ENCODE measurements at regions not wholly inside any gene's neighbourhood (a gene's known extent, or its start where the extent isn't known, plus 50 kb on each side); places are given as distances from the start of the nearest gene placed in this dataset.

DNA sequence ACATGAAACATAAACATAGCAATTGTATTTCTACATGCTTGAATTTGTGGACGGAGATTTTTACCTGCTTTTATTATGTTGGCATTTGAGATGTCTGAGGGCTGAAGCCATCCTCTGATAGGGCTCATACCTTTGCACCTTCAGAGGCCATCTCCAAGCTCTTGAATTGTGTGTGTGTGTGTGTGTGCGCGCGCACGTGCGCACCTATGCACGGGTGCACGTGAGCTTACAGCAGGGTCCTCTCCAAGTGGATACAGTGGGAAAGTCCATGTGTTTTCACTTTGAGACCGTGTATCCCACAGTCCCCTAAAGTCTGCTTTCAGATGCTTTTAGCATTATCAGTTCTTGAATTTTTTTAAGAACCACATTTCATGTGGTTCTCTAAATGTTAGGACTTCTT lies 178.6 kb downstream of the RAB11FIP2 start:
- no peak for DNase-seq (ENCODE audit: low spot score)

DNA sequence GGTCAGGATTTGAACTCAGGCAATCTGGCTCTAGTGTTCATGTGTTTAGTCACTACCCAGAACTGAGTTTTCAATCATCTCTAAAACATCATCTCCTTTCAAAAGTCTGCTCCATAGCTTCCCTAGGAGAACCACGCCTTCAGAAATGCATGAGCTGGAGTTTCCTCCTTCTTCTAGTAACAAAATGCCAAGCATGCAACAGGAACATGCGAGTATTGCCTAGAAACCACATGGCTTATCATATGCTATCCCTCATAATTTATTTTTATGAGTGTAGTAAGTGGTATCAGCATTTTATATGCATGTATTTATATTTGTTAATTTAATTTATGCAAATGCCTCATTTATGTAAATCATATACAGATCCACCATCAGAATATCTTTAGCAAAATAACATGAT lies 170.9 kb downstream of the RAB11FIP2 start:
- no peak for DNase-seq (ENCODE audit: low spot score)

DNA sequence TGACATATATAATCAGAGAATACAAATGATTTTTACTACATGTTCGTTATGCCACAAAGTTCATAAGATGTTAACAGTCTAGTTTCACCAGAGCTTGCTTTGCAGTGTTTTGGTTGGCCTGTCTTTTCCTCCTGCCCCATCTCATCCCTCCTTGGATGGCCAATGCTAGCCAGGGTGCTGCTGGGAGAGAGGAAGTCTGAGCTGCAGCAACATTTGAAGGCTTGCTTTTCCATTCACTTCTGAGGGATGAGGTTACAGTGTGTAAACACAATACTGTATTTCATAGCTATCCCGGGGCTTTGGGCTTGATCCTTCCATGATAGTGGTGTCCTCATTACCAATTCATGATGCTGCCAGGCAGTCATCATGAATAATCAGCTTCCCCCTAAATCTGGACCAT lies 170.5 kb downstream of the RAB11FIP2 start:
- no peak for DNase-seq (ENCODE audit: low spot score)

DNA sequence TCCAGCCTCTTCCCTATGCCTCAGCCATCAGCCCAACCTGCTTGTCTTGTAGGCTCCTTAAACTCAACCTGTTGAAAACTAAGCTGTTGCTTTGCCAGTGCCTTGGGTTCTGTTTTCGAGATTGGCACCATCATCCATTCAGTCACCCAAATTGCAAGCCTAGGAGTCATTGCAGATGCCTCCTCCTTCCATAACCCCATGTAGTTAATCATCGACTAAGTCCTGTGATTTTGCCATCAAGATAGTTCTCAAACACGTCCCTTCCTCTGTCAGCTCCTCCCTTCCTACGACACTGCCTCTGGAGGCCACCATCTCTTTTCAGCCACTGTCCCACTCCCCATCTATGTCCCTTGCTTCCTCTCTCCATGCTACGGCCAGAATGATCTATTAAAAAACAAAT lies 168.1 kb downstream of the RAB11FIP2 start:
- DNase-seq (ENCODE audit: low spot score): no peak

DNA sequence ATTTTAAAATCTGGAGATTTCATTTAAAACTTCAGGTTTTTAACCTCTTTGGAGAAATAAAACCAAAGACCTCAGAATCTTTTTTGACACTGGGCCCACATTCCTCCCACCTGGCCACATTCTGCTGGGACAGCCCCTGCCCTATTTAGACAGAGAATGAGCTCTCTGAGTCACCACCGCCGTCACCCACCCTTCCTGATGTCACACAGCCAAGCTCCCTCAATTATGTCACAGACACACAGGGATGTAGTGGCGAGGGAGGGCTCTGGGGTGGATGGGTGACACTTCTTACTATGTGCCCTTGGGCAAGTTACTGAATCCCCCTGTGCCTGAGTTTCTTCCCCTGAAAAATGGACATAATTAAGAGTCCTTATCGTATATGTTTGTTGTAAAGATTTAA lies 162.6 kb downstream of the RAB11FIP2 start:
- DNase-seq (ENCODE audit: low spot score): no peak

DNA sequence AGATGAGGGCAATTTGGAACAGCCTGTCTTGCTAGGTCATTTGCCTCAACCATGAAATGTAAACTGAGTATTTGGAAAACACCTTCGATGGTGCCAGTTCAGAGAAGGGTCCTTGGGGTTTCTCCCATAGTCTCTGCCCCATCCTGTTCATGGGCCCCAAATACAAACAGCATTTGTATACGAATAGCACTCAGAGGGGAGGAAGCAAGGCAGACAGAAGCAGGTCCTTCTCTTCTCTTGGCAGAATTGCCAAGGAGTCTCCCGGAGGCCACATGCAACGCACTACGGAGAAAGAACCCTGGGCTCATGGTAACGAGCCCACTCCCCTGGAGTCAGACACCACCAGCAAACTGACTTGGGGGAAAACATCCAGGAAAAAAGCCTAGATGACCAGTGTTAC lies 162.1 kb downstream of the RAB11FIP2 start:
- DNase-seq (ENCODE audit: low spot score): no peak

DNA sequence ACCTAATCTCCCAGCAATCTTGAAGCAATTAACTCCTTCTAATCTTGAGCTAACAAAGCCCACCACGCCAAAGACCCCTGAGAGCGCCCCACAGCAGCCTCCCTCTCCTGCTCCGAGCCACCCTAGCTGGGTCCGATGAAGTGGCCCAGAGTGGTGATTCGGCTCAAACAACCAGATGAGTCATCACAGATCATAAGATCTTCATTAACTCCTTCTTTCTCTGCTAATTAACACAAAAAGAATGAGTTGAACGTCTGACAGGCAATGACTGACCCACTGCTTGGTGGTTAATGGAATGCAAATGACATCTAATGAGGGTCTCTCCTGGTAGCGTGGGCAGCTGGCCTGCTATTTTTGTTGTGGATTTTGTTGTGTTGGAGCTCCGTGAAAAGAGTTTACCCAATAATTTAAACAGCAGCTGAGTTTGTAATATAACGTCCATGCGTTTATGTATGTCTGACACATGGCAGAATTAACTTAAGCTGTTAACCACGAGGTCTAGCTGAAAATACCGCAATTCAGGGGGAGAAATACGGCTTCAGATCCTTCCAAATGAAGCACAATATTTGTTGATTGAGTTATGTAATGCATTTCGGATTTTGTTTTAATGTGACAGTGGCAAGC lies 161.4 kb downstream of the RAB11FIP2 start:
- no peak for DNase-seq (ENCODE audit: low spot score)

DNA sequence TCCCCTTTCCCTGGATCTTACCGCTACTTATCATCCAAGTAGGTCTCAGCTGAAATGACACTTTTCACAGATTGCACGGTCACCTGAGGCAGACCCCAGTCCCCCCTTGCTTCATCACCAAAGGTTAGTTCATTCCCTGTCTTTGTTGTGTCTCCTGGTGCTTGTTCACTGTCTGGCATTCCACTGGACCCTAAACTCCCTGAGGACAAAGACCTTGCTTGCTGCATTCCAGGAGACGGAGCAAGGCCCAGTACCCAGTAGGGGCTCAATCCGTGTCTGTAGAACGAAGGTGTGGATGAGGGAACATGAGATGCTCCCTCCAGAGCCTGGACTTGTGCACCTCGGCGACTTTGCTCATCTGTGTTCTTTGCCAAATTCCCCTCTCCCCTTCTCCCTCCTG lies 160.0 kb downstream of the RAB11FIP2 start:
- no peak for DNase-seq (ENCODE audit: low spot score)

DNA sequence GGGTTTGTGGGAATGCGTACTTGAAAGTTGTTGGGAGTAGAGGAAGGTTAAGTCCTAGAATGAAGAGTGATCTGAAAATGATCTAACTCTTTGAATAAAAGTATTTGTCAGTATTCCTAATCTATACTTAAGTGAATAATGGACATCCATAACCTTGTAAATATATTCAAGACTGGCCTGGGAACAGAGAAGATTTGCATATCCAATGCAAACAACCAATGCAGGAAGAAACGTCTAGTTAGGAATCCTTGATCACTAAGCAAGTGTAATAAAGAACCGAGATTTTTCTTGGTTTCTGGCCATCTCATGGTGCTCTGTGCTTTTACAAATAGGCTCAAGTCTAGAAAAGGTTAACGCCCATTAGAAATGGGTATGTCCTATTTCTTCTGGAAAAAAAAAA lies 157.1 kb downstream of the RAB11FIP2 start:
- DNase-seq (ENCODE audit: low spot score): no peak

DNA sequence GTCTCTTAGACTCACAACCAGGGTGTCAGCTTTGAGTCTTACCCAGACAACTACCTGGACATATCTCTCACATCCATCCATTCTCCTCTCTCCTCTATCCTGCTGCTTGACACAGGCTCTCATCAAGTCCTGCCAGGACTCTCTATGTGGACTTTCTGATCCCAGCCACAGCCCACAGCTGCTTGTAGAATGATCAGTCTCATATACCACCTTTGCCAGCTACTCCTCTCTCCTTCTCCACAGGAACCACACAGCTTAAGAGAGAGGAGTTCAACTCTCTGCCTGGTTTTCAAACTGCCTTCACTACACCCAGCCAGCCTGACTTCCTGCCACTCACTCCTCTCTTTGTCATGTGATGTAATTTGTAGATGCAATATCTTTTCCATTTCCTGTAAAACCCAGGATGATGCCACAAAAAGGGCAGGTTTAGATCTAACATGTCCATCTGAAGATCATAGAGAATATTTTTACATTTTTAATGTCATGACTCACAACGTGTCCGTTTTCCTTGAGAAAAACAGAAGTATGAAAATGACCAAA lies 154.0 kb downstream of the RAB11FIP2 start:
- no peak for DNase-seq (ENCODE audit: low spot score)

DNA sequence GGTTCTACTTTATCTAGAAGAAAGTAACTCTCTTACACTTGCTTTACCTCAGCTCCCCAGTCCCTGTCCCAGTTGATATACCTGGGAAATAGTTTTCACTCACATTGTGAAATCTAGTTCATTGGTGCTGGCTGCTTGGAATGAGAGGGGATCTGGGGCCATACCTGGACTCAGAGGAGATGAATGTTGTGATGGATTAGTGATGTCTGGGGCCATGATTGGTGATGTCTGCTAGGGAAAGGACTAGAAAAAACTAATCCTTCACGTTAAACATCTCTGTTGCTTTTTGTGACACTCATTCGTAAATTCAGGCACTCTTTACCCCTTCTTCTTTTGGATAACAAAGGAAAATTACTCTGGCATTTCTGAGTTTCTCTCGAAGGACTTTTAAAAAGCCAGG lies 152.4 kb downstream of the RAB11FIP2 start:
- no peak for DNase-seq (ENCODE audit: low spot score)

DNA sequence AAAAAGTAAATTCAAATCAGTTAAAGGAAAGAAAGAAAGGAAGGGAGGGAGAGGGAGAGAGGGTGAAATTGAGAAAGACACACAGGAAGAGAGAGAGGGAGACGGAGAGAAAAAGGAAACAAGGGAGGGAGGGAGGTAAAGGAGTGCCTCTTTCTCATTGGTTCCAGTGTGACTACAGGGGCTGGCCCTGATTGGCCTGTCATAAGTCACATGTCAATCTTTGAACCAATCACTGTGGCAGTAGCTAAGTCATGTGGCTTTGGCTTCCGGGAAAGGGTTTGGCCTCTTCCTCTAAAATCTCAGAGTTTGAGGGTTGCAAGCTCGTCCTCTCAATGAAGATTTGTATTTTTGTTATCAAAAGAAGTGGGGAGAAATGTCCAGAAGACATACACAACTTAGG lies 150.2 kb downstream of the RAB11FIP2 start:
- DNase-seq (ENCODE audit: low spot score): no peak

DNA sequence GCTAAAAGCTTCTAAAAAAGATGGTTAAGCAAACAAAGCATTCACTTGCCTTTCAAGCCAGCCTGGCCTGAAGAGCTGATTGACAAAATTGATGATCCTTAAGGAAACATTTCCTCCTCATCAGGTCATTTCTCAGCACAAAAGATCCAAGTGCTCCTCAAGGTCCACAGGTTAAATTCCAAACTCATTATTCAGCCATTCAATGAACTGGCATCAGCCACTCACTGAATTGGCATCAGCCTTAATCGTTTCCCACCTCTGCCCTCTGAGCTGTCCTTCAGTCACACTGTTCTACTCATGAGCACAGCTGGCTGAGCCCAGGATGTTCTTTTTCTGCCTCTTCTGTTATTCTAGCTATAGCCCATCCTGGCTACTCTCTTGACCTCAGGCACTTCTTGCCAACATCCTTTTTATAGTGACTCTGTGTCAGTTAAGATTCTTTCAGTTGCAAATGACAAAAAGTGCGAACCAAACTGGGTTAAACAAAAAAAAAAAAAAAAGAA lies 147.5 kb downstream of the RAB11FIP2 start:
- no peak for DNase-seq (ENCODE audit: low spot score)

DNA sequence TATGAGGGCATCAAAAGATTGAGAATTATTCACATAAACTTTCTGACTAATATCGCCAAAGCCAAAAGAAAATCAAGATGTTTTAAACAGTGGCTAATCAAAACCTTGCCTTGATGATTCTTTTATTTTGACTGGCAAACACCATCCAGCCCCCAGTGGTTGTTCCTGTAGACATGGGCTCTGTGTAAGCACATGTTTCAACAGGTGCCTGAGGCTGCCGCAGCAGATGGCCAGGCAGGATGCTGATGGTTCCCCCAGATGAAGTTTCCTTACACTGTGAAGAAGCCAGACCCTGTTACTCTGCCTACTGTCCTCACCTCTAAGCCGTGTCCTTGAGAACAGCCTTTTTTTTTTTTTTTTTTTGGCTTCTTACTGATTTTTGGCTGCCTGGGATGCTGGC lies 146.5 kb downstream of the RAB11FIP2 start:
- no peak for DNase-seq (ENCODE audit: low spot score)

DNA sequence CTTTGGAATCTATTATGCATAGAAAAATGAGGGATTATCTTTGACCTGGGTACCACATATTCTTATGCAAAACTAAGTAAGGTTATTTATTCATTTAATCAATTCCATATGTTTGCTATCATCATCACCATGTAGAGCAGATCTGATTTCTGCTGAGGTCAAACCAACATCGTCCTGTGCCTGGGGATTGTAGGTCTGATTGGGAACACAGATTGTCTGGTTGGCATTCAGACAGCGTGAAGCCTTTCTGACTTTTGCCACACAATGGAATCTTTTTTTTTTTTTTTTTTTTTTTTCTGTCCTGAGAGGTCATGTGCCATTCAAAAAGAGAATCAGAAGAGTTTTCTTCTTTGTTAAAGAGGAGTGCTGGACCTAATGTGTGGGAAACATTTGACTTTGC lies 142.9 kb downstream of the RAB11FIP2 start:
- DNase-seq (ENCODE audit: low spot score): no peak

DNA sequence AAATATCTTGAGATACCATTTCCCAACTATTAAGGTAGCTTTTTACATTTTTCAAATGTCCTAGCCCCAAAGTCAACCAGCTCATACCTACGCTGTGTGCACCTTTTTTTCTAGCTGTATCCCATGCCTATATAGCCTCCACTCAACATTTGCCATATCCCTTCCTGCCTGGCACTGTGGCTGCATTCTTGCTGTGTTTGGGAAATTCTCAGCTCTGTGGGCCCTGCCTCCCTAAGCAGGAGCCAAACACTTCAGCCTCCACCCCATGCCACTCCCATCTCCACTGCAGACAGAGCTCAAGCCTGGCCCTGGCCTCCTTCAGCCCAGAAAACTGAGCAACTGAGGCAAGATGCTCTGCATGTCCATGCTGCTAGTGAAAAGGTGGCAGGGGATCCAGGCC lies 141.3 kb downstream of the RAB11FIP2 start:
- DNase-seq (ENCODE audit: low spot score): no peak

DNA sequence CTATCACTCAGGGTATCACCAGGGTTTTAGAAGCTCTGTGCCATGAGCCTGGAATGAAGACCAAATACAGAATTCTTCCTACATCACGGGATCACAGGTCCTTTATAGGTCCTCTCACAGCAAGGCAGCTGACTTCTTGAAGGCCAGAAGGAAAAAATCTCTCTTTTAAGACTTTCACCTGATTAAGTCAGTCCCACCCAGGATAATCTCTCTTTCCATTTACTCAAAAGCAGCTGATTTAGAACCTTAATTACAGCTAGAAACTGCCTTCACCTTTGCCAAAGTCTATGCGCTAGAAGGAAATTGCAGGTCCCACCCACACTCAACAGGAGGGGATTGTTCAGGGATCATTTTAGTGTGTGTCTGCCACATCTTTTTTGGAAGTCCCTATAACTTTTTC lies 135.1 kb downstream of the RAB11FIP2 start:
- no peak for DNase-seq (ENCODE audit: low spot score)

DNA sequence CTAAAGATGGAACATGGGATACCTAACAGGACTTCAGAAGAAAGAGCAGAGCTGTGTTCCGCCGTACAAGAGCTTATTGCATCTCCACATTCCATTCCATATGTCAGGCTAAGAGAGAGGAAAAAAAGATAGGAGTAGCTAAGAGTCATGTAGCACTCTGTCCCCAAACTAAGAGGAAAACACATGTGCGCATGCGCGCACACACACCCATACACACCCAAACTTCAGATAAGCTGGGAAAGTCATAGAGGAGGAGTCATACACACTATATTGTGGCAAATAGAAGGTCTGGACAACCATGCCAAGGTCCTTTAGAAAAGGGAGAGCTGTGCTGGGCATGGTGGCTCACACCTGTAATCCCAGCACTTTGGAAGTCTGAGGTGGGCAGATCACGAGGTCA lies 132.4 kb downstream of the RAB11FIP2 start:
- no peak for DNase-seq (ENCODE audit: low spot score)

DNA sequence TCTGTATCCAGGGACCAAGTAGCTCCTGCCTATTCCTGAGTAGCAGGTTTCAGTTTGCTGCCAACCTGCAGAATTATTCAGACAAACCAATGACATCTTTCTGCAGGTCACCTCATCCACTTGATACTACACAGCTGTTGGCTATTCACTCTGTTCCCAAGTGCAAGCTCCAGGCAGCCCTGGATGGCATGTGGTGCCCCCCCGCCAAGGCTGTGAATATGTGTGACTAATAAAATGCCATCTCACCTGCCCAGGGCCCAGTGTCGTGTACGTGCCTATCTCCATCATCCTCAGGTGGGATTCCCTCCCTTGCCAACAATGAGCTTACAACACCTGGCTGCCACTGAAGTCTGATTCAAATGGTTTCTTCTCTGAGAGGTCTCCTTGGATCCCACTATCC lies 125.8 kb downstream of the RAB11FIP2 start:
- DNase-seq (ENCODE audit: low spot score): no peak

DNA sequence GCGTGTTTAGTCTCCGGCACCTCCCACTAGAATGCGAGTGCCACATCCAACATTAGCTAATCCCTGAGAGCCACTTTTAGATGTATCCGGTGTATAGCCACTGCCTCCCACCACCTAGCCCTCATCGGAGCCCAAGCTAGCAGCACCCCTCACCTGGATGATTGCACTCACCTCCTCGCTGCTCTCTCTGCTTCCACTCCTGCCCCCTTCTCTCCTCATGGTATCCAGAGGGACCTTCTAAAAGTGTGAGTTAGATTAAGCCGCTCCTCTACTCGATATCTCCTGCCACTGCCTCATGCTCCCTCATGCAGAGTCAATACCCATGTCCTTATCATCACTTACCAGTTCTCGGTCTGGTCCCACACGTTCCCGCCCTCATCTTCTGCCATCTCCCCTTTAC lies 125.3 kb downstream of the RAB11FIP2 start:
- no peak for DNase-seq (ENCODE audit: low spot score)

DNA sequence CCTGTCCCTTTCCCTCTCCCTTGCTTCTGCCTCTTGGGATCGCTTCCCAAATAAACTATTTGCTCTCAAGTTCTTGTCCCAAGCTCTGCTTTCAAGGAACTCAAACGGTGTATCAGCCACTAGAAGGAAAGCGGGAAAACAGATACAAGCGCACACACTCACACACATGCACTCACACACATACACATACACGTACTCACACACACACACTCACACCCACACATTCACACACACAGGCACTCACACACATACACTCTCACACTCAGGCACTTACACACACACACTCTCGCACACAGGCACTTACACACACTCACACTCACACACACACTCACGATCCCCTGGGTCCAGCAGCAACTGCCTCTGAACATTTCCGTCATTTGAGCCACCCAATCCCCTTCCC lies 121.9 kb downstream of the RAB11FIP2 start:
- DNase-seq (ENCODE audit: low spot score): no peak

DNA sequence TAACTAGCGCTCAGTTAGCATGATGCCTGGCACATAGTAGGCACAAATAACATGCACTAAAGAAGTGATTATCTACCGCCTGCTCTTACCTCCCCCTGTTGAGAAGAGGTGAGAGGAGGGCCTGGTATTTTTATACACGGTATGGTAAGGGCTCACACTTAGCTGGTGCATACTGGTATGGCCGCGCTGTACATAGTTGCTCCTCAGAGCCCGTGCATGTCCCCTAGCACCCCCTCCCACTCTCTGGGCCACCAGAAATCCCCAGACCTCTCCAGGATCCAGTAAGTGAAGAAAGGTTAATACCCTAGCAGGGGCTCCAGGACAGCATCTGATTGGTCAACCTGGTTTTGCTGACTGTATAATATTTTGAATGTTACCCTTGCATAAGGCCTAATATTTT lies 121.4 kb downstream of the RAB11FIP2 start:
- DNase-seq (ENCODE audit: low spot score): no peak

DNA sequence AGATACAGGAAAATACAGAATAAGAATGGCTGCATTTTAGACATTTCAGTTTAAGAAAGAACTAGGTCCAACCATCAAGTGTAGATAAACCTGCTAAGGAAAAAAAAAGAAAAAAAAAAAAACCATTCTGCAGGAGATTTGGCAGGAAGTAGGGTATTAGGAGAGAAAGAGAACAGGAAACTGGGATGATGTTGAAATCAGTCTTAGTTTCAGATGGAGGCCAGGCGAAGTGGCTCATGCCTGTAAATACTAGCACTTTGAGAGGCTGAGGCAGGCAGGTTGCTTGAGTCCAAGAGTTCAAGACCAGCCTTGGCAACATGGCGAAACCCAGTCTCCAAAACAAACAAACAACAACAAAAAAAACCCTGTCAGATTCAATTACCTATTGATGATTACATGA lies 120.2 kb downstream of the RAB11FIP2 start:
- DNase-seq (ENCODE audit: low spot score): no peak

DNA sequence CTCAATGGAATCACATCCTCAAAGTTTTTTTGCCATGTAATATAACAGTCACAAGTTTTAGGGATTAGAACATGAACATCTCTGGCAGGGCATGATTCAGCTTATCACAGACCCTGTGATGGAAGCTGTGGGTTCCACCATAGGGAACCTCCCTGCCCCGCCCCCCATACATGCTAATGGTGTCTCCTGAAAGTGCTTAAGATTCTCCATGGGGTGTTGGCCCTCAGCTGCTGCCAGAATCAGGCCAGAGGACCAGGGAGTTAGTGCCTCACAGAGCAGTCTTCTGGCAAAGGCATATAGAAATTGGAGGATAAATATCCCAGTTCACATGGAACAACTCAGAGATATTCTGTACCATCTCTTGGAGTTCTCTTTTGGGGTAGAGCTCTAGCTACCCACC lies 119.4 kb downstream of the RAB11FIP2 start:
- no peak for DNase-seq (ENCODE audit: low spot score)

All from CD4-positive, alpha-beta T cell treated with Interleukin-6 at 100 ng/mL for 8 hours (primary cell).